GM18520 (cell line): ENCODE measurements at regions not wholly inside any gene's neighbourhood (a gene's known extent, or its start where the extent isn't known, plus 50 kb on each side); places are given as distances from the start of the nearest gene placed in this dataset.

Source experiments
- ATAC-seq: cut with Tn5 transposase; IDR thresholded peaks from one replicate; pipeline ENCODE4 v1.9.1; 2021; ENCODE audit not compliant: unreplicated experiment

DNA sequence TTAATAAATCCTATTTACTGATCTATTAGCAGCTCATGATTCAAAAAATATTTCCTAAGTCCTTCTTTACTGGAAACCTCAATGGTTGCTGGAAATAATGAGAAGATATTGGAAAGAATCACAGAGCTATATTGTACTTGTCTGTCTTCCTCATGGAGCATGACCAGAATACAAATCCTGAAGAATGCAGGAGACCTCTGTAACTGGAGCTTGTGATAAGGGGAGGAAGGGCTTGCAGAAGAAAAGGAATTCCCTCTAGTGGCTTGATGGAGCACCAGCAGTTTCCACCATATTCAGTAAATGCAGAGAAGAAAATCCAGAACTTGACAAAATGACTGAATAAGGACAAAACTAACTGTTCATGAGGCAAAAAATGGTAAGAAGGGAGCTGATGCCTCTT lies 1333.1 kb downstream of the EFNB2 start:
- ATAC-seq = no peak

DNA sequence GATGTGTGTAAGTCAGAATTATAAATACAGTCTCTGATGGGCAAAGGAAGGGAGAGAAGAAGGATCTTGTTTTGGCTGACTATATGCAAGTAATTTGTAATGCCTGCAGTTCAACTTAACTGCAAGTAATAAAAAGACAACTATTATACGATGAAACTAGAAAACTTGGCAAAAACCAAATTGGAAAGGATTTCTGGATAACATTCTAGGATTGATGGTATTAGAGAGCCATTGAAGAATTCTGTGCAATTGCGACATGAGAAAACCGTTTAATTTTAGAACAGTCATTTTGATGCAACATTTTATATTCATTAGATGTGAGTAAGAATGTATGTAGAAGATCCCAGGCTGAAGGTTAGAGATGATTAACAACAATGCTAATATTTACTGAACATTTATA lies 1334.1 kb downstream of the EFNB2 start:
- no peak for ATAC-seq

DNA sequence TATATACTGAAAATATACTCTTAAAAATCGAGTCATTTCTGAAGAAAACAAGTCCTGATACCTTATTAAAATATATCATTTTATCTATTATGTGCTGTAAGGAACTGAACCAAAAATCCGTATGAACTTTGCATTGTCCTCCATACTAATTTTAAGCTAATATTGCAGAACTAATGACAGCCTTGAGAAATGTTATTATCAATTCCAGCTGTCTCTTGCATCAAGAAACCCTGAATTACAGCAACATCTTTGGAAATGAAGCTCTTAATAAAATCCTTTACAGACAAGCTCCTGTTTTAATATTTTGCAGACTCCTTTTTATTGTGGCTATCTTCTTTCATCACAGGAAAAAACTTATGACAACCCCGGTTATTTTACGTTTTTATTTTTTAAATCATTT lies 1335.3 kb downstream of the EFNB2 start:
- ATAC-seq = no peak

DNA sequence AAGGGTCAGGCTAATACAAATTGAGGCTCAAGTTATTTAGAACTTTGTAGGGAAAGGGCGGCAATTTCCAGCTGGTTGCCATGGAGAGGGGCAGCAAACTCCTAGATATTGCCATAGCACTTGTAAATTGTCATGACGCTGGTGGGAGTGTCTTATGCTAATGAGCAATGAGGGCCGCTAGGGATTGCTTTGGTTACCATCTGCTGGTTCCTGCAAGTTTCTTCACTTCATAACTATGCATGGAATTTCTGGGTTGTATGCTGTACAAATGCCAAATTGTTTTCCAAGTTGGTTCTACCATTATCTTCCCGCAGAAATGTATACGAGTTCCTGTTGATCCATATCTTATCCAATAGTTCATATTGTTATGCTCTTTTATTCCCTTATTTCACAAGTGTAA lies 1339.4 kb downstream of the EFNB2 start:
- no peak for ATAC-seq

DNA sequence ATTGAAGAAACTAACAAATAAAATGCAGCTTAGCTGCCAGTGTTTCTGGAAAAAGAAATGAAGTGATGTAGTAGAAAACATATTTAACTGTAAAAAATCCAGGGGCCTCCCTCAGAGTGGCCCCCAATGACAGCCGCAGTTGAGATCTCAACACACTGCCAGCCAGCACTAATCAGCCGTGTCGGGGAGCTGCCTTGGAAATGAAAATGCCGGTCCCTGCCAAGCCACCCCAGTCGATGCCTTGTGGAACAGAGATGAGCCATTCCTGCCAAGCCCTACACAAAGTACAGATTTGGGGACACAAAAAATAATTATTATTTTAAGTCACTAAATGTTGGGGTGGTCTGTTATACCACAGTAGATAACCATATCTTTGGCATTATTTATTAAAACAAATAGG lies 1342.4 kb downstream of the EFNB2 start:
- no peak for ATAC-seq

DNA sequence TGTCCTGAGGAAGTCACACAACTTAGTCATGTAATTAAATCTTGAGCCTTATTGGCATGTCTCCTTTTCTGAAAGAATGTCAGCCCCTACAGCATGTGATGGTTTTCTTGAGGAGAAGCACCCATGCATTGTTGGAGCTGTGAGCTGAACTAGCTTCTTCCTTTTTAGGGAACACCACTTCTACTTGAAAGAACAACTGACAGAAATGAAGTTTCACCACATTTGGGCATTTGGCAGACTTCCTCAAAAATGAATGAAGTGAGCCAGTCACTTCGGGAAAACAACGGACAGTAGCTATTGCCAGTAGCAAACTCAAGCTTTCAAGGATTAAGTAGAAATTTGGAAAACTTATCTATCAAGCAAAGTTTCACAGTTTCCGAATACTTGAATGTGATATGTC lies 1351.3 kb downstream of the EFNB2 start:
- no peak for ATAC-seq

DNA sequence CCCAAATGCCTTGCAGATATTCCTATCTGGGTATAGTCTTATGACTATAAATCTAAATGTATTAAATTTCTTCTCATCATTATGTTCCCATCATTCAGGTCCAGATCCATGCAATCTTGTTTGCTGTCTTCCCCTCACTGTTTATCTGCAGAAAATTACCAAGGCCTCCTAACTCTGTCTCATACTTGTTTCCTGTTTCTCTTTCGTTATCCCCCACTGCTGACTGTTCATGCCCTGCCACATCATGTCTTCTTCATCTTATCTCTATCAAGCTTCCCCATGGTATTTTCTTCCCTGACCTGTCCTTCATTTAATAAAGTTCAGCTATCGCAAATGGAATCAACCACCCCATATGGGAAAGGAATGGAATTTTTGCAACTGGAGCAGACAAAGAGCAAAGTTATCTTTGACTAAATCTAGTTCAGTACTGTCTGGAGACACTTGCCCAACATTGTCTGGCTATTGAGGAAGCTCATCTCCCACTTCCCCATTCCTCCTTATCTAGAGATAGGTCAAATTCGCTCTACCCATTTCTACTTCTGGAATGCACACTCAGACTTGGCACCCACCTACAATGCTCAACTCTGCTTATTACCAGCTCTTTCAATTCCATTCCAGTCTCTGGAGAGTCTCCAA lies 1358.1 kb downstream of the EFNB2 start:
- no peak for ATAC-seq

DNA sequence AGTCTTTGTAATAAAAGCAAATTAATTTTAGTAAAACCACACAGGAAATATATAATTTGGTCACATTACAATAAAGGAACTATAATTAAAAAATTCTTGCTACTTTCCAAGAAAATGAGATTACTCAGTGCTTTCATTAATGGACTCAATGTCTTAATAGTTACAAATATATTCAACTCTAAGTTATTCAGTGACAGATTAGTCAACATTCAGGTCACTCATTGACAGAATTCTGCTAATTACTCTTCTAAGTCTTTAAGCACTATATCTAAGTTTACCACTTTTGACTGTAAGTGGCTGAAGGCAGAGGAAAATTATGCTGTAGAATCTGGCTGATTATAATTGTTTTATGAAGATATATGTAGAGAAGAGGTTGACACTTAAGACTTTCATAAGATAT lies 1365.0 kb downstream of the EFNB2 start:
- no peak for ATAC-seq

DNA sequence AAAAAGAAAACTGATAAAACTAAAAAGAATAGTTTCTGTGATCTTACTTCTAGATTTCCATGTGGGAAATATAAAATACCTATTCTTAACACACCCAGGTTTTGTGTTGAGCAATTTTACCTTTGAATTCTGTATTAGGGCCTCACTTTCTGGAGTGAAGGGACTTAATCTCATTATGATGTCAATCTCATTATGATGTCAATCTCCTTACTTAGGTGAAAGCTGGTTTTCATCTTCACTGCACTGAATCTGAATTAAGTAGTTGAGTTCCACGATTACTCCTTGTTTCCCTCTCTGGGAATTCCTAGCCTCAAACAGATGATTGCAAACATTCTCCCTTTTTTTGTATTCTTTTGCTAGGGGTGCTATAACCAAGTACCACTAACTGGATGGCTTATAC lies 1367.2 kb downstream of the EFNB2 start:
- ATAC-seq = no peak

DNA sequence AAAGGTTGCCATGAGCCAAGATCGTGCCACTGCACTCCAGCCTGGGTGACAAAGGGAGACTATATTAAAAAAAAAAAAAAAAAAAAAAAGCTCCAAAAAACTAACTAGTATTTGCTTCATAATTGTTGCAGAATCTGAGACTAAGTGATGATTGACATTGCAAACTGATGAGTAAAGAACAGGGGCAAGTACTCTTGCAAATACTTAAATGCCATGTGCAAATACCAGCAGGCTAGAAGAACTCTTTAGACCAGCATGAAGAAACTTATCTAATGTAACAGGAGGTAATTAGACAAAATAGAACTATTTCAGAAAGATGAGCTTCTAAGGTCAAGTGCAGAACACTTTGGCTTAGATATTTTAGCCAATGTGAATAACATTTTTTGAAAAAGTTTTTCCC lies 1368.1 kb downstream of the EFNB2 start:
- no peak for ATAC-seq

DNA sequence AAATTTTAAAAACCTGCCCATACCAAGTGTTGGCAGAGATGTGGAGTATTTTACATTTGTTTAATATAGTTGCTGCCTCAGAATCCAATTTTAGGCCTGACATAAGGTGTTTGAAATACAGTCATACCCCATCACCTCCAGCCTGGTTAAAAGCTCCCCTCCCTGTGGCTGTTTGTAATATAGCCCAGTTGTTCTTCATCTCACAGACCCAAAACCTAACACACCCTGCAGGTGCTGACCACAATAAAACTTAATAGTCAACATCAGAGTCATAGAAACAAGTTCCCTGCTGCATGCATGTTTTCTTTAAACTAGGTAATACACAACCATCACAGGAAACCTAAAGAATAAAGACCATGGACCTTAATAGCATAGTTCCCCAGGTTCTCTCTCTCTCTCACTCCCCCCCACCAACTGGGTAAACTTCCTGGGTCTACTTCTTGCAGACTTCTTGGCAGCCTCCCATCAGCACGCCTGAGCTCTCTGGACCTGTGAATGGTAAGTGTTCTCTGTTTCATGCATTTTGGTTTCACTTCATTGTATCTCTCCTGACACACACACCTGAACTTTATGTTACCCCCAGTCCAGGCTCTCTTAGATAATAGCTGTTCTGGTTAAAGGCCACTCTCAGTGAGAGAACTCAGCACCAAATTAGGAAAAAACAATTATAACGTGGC lies 1369.9 kb downstream of the EFNB2 start:
- ATAC-seq = no peak

DNA sequence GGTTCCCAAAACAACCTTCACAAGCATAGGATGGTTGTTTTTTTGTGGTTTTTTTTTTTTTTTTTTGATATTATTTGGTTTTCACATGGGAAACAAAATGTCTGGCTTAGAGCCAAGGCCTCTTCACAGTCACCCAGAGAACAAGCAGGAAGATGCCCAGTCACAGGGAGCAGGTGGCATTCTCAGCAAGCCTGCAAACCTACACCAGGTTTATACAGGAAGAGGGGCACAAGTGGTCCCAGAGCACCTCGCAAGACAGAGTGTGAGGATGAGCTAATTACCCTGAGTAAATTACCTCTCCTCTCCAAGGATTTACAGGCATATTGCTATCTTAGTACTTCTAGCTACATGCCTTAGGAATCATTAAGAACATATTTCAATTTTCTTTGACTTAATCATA lies 1375.6 kb downstream of the EFNB2 start:
- ATAC-seq = no peak

DNA sequence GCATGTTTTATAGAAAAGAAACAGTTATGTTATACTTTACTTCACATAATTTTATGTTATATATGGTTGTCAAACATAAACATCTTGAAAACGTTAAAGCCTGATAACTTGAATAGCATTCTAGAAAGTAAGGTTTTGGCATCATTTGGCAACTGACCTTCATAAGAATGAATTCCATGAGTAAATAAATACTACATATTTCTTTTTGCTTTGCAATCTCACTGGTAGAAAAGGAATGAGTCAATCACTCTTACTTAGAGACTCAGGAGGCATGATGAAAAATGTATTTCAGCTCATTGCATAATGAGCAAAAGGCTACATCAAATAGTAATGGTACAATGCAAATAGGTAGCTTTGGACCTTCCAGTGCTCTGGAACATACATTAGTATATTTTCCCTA lies 1381.9 kb downstream of the EFNB2 start:
- ATAC-seq = no peak

DNA sequence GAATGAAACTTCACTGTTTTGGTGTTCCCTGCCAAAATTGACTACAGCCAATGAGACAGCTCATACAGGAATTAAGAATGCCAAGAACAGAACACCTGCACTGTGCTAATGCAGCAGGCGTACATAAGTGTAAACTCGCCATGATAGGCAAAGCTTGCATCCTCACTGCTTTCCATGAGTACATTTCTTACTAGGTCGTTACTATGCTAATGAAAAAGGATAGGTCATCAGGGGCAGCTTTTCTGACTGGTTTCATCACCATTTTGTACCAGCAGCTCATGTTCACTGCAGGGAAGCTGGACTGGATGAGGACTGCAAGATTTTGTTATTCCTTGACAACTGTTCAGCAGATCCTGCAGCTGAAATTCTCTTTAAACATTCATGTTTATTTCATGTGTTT lies 1383.8 kb downstream of the EFNB2 start:
- ATAC-seq = no peak

DNA sequence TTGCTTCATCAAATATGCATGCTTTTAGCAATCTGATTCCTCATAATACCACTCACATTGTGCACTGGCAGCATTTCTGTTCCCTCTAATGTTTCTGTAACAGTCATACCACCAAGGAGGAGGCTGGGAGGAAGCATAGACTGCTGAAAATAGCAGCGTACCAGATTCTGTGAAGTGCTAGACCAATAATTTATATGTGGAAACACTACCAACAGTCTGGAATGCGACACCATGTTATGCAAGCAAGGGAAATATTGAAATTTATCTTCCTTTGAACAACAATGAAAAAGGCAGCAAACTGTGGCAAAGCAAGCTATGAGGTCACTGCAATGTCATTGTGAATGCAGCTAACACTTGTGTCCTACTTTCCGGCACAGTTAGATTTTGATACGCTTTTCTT lies 1388.0 kb downstream of the EFNB2 start:
- ATAC-seq = no peak

DNA sequence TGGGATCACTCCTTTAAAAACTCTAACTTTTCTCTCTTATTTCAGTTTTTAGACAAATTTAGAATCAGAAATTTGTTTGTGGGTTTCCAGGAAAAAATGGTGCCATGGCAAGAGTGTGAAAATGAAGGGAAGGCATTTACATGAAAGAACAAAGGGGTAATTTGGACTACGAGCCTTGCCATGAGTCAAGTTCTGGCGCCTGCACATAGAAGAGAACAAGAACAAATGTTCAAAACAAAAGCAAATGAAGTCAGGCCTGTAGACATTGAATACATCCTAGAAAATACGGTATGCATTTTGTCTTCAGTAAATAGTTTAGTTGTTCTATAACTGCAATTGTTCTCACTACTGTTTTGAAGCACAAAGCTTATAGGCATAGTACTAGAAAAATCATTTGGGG lies 1390.5 kb downstream of the EFNB2 start:
- no peak for ATAC-seq

DNA sequence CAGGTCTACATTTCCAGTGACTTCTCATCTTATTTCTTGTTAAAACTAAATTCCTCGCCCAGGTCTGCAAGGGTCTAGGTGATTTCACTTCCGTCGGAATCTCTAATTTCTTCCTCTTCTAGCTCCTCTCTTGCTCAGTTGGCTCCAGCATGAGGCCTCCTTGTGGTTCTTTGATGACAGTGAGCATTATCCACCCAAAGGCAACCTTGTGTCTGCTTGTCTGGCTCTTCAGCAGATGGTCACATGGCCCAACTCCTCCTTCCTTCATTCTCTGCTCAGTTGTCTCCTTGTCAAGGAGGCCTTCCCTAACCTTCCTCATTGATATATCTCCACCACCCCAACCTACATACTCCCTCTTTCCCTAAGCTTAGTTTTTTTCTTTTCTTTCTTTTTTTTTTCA lies 1391.4 kb downstream of the EFNB2 start:
- no peak for ATAC-seq

DNA sequence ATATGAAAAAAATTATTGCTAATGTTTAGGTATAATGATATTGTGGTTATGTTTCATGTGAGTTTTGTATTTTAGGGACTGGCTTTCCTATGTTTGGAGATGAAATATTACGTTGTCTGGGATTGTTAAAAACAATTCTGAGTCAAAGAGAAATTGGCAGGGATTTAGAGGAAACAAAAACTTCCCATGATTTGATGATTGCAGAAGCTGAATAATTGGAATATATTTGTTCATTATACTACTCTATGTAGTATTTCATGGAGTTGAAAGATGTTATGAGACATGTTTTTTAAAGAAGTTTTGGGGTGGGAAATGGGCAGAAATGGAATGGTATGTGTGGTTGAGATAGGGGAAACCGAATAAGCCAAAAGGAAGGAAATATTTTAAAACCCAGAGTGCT lies 1392.9 kb downstream of the EFNB2 start:
- ATAC-seq = no peak

DNA sequence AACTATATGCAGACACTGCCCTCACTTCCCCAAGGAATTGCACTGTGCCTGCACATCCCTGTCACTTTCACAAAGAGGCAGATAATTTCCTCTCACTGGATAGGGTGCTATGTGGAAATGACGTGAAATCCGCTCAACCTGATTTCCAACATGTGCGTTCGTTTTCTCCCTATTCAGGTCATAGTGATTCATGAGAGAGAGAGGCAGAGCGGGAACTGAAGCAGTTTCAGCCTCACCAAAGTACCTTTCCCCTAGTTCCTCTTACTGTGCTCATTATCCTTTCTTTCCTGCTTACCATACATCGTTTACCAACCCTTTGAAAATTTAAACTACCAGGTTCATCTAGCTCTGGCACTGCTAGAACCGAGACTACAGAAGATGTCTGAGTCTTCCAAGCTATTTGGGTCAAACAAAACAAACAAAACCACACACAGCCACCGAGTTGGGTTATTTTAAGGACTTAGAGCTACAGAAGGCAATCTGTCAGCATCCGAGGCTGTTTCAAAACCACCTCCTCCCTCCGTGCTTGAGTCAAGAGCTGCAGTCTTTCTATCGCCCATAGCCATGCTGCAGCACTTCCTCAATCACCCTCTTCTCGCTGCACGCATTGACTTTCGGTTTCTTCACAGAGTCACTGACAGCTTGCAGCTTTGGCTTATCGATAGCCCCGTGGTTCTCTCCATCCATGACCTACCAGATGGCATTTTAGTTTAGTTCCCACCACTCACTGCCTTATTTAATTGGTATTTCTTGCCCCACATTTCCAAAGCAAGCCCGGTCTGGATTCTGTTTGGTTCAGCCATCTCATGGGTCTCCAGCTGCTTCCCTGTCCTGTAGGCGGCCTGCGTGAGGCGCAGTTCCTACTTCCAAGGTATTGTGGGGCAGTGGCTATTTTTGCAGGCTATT lies 1395.8 kb downstream of the EFNB2 start:
- ATAC-seq = peak; percentile 96

DNA sequence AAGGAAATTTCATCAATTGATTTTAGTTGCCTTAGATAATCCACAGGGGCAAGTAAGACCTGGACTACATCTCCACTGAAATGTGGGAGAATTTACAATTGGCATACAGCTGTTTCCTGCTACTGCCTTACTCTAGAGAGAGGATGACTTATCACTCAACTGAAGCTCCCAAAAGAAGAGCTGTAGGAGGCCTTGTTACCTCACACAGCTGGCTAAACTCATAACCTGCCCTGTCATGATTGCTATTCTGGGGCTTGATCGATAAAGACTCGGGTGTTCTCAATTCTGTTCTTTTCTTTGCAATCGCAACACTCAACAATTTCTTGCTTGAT lies 1396.4 kb downstream of the EFNB2 start:
- ATAC-seq = peak; percentile 2

DNA sequence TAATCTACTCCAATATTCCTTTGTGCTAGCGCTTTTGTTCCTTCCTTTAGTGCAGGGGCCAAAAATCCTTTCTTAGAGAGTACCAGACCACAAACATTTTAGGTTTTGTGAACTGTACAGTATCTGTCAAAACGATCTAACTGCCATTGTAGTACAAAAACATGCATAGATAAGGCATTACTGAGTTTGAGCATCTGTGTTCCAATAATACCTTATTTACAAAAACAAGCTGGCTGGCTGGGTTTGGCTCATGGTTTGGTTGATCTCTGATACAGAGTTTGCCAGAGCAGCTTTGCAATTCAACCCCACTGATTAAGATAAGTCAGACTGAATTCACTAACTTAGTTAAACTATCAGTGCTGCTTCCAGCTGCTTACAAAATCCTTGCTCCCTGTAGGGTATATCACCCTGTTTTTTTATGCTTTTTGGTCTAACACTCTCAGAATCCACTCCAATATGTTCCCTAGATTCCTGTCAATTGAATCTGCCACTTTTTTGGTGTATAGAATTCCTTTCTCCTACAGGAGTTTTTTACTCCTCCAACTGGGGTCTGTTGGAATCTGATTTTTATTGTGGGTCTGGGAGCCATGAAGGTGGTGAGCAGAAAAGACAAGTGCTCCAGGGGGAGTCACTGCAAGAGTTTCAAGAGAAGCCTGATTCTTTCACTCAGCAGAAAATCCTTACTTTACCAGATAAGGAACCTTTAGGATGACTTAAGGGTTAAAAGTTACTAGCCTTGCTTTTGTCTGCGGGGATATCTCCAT lies 1399.4 kb downstream of the EFNB2 start:
- ATAC-seq = no peak

DNA sequence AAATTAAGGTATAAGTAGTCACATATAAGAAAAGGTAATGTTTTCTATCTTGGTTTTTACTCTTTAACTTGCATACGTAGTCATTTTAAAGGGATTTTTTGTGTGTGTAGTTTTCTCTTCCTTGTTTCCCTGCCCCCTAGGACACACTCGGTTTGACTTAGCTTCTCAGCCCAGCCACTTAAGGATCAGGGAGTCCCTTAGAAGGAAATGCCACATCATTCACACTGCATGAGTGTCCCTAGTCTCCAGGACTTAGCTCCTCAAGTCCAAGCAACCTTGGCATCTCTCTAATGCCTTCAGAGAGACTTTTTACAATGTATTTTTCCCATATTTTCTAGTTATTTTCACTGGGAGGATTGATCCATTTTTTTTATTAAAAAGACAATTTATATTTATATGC lies 1407.7 kb downstream of the EFNB2 start:
- ATAC-seq = no peak
